ENCODE measurements at regions not wholly inside any gene's neighbourhood (a gene's known extent, or its start where the extent isn't known, plus 50 kb on each side); places are given as distances from the start of the nearest gene placed in this dataset.
A peak's percentile ranks its signal among the peaks of the same experiment; 100 is the strongest.

DNA sequence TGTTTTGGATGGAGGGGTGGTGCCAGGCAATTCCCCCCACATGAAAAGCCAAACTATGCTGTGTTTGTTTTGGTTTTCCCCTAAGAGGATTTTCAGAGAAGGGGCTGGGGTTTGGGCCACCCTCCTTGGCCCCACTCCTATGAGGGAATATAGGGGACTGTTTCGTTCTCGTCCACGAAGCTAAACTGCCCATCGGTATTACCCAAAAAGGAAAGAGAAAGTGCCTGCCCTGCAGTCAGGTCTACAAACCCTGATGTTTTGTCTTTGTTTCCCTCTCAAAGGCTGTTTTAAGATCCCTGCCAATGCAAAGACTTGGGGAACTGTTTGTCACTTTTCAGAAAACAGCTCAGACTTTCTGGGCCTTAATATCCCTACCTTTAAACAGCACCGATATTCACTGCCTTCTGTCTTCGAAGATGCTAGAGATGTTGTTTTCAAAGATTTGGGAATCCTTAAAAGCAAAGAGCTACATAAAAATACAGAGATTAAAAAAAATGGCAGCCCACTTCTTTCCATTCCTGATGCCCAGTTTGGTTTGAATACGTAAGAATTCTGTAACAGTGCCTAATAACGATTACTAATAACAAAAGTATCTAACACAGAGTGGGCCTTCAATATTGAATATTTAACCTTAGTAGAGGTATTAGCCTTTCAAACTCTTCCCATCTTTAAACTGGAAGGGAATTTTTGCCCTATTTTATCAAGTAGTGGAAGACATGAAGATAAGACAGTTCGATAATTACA lies 518.4 kb downstream of the MED13L start:
- DNase-seq: no peak

DNA sequence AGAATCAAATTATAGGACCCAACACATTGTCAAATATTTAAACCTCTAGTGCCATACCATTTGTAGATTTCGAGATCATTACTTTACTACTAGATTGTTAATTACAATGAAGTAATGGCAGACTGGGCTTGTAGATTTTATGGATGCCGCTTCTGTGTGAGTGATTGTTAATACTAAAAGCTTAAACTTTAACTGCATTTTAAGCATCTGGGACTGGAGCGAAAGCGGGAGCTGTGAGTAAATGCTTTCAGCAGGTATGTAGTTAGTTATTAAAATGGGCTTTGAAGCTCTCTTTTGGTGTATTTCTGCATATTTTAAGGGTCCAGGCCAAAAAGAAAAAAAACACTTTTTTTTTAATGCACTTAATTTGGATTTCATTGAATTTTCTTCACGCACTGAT lies 519.3 kb downstream of the MED13L start:
- no peak for DNase-seq

DNA sequence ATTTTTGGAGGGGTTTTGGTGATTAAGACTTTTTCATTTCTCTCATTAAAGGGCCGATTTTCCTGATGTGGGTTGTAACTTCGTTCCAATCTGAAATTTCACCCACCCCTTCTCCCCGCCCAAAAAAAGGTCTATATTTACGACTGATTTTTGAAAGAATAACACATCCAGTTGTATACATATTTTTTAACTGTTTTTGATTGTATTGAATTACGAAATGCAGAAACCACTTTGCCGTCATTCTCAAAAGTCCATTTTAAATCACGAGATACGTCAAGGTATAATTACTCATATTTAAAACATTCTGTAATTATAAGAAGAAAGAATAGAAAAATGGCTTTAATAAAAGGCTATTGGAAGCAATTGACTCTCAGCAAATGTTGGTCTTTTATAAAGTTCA lies 520.7 kb downstream of the MED13L start:
- no peak for DNase-seq

DNA sequence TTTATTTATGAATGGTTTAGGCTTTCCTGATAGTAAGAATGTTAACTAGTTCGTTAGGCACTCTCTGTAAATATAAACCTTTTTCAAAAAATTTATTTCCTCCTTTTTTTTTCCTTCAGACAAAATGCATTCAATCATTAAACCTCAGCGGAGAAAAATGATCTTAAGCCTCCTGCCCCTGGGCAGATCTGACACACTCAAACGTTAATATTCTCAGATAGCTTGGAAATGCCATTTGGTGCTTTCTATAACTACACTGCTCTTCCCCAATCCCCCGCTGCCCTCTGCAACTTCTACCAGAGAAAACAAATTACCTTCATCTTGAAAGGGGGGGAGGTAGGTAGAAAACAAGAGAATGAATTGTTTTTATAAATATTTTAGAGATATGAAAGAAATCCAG lies 521.2 kb downstream of the MED13L start:
- DNase-seq: no peak

DNA sequence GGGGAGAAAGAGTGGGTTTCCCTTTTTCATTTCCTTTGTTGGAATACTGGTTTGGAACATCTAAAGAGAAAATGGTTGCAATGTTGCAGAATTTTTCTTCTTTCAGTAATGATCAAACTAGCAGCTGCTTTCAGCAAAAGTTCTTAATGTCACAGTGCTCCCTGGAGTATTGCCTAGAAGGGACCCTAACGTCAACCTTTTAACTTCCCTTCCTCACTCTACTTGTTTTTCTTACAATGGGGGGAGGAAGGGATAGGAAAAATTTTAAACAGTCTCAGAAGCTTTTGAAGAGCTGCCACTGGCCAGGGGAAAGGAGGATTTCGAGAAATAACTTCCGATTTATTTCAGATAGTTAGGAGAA lies 521.8 kb downstream of the MED13L start:
- DNase-seq: no peak

DNA sequence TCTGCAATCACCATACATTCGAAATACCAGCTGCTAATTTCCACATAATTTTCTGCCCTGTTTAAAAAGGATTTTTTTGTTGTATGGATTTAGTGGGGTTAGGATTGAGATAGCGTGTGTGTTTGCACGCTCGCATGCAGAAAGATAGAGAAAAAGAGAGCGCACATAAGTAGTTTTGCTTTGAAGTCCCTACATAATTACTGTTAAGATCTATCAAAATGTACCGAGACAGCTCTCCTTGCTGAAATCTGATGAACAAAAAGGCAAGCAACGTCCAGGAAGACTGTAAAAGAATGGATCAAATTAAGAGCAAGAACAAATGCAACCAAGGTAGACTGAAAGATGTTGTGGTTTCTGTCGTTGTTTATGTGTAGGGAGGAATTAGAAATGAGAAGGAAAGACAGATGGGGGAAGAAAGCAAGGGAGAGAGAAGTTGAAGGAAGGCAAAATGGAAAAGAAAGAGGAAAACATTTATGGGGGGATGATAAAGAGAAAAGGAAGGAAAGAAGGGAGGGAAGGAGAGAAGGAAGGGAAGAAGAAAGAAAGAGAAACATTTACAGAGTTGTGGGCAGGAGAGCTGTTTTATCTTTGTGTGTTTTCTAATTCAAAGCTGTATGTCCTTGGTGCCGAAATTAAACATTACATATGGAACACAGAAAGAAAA lies 522.3 kb downstream of the MED13L start:
- DNase-seq: no peak

DNA sequence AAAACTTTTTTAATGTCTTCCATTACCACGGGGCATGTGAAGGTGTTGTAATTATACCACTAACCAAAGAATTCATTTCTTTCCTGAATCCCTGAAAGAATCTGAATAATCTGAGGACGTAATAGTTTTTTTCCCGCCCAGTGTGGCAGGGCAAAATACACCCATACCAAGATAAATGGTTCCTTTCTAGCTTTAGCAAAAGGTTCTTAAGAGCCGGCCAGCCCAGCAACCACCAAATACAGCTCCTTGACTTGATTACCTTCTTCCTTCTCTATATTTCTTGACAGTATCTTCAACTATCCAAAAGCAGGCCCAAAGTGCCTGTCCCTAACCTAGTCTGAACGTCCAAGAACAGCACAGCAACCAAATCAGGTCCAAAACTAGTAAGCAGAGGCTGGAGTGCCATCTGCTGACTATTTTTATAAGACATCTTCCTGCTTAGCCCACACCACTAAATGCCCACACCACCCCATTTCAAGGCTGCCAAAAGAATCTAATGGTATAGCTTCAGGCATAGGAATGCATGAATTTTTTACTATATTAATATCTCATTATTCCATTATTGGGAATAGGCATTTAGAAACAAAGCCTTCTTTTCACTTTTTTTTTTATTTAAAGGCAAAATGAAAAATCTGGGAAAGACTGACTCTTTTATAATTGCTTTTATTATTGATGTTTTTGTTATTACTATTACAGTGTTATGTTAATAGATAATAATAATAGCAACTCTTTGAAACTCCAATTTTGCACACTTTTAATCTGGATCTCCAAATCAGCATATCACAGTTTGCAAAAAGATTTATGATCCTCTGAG lies 524.4 kb downstream of the MED13L start:
- peak; percentile 83 for DNase-seq

DNA sequence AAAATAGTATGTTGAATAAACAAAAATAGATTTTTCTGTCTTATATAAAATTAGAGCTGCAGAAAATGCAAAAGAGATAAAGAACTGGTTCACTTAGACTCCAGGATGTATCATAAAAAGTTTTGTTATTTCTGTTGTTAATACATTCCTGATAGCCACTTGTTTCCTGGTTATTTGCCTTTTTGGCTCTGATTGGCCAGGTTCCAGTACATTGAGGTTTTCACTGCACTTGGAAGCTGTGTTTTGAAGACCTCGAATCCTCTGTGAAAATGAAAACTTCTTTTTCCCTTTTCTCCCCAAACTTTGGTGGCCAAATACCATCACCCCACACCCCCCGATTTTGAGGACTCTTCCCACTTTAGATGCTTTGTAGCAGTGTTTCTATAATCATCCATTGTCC lies 525.3 kb downstream of the MED13L start:
- DNase-seq: no peak

DNA sequence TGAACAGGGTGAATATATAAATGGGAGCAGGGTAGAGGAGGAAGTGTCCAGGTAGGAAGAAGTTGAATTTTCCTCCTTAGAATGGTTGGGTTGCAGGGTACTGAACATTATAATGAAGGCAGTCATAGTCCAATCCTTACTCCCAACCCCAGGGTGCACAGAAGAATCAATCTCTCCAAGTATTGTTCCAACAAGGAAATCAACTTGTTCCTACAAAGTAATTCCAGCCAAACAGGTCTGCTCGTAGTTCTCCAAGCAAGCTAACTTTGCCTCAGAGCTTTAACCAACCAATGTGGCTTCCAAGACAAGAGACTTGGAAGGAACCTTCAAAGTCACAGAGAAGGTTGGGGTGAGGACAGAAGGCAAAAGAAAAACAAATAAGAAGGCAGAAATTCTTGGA lies 527.2 kb downstream of the MED13L start:
- no peak for DNase-seq

DNA sequence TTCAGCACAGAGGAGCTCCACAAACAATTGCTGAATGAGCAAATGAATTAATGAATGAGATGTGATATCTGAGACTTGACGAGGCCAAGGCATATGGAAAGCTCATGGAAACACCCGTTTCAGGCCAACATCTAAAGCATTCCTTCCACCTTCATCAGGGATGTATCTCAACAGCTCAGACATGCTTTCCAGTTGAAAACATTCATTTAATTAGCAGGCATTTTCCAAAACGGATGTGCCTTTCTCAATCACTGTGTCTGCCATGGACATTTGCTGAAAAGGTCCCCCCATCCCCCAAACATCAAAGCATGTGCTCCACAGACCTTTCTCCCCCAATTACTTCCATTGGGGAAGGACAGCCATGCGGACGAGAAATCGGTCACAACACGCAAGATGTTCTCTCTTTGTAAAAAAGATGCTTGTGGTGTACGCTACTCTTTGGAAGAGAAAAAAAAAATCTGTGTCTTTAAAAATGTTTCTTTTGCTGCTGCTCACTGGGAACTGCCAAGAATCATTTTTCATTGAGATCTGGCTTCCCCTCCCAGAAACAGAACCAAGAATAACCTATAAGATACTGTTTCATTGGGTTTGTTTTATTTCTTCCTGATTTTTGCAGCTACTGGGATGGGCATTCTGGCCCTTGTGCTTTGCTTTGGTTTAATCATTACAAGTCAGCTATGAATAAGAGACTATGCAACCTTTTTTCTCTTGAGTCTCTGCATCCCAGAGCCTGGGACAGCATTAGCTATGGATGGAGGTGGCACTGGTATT lies 528.2 kb downstream of the MED13L start:
- DNase-seq: no peak

DNA sequence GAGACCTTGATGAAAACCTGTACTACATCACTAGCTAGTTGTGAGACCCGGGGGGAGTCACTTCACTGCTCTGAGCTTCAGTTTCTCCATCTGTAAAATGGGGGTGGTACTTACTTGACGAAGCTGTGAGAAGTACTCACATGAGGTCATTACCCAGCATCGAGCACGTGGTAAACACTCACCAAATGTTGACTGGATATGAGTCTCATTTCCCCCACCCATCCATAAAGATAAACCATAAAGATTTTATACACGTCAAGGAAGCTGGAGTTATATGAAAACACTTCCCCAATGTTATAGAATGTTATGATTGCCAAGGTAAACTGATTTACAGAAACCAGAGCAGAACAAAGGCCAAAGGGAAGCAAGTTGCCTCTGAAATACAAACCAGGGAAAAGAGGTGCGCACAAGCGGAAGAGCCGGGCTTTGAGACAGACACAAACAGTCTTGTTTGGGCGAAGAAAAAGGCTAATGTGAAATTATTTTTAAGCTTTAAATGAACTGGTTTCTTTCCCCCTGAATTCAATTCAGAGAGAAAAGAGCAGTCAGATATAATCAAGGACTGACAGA lies 536.8 kb downstream of the MED13L start:
- no peak for DNase-seq

DNA sequence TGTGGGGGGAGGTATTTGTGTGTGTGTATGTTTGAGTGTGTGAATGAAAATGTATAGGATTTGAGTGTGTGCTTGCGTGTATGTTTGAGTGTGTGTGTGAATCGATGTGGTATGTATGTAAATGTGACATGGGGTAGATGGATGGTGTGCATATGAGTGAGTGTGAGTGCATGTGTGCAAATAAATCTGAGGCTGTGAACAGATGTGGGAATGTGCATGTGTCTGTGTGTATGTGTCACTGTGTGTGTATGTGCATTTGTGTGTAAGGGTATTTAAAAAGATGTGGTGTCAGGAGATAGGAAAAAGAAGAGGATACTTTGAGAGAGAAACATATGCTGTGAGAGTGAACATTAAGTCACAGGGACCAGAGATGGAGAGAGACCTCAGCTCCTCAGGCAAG lies 539.6 kb downstream of the MED13L start:
- no peak for DNase-seq

DNA sequence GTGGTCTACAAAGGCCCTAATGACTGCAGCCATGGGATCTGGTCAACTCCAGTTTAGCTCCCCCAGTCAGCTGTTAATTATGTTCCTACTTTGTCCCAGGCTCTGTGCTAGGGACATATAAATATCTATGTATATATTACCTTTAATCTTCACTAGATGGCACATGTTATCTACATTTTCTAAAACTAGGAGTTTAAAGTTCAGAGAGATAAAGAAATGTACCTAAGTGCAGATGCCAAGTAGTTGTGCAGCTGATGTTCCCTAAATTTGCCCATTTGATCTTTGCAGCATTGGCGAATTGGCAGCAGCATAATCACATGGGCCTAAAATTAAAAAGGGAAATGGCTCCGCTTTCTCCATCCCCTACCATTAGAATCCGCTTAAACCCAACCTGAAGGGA lies 541.1 kb downstream of the MED13L start:
- DNase-seq: no peak

DNA sequence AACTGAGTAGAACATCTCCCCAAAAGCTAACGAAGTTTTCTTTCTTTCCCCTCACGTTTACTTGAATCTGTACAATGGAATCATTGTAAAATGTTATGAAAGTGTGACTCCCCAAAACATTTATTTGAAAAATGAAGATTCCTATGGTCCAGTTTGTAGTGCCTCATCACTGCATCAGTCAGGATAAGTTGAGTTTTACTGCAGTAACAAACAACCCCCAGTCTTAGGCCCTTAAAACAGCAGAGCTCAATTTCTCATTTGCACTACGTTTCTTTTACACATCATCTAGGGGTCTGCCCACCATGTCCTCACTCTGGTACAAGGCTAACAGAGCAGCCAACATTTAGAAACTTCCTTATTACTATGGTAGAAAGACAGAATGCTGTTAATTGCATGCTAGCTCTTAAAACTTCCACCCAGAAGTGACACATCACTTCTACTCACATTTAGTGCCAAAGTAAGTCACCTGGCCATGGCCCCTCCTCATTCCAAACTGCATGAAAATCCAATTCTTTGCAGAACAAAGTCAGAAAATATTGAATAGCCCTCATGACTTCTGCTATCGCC lies 546.4 kb downstream of the MED13L start:
- no peak for DNase-seq

DNA sequence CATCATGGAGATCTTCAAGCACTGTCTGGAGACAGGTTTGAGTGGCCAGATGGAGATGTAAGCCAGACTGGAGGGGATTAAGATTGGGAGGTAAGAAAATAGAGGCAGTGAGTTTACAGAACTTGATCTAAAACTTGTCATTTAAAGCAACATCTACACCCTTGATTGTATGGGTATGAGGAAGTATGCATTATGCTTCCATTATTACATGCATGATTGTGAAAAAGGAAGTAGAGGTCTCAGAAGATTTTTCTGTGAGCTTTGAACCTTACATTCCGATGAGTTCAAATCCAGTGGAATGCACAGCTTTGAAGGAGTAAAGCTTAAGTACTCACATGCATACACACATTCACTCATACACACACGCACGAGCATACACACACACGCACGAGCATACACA lies 550.8 kb downstream of the MED13L start:
- DNase-seq: no peak

DNA sequence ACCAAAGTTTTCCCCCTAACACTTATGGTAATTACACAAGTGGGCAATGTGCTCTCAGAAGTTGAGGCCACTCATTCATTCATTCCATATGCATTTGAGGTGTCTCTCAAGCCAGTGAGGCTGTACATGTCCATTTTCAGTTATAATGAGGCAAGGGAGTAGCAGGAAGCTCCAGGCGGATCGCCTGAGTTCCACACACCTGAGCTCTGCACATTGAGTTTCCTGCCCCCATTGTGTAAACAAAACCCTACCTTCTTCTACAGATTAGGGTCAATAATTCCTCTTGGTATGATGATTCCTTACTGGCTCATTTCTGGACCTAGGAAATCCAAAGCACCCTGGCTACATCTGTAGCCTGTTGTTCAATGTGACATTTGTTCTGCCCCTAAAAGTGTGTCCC lies 555.3 kb downstream of the MED13L start:
- no peak for DNase-seq

DNA sequence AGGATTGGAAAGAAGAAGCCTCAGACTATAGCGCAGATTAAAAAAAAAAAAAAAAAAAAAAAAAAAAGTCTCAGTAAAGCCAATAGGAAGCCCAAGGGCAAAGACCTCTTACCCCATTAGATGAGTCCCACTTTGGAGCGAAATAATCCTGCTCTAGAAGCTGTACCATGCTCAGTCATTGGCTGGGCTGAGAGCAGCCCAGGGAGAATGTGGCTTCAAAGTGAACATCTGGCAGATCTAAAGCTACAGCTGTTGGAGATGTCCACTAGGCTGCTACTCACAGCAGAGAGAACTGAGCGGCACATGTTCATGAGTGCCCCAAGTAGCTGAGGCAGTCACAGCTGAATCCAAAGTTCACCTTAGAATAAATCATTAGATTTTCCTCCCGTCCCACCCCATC lies 560.9 kb downstream of the MED13L start:
- DNase-seq: no peak

DNA sequence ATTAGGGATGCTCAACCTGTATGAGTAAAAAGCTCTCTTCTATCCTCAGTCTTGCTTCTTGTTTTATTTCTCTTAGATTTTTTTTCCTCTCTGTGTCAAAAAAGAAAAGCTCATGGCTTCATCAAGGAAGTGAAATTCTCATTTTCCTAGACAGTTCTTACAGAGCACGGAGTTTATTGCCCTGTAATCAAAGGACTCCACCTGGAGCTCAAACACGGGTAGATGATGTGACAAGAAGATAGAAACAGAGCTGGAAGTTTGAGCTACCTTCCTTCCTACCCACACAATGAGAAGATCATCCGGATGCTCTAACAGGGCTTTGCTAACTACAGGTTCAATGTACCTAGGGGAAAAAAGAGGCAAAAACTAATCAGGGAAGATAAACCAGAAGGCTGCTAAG lies 564.8 kb downstream of the MED13L start:
- no peak for DNase-seq

DNA sequence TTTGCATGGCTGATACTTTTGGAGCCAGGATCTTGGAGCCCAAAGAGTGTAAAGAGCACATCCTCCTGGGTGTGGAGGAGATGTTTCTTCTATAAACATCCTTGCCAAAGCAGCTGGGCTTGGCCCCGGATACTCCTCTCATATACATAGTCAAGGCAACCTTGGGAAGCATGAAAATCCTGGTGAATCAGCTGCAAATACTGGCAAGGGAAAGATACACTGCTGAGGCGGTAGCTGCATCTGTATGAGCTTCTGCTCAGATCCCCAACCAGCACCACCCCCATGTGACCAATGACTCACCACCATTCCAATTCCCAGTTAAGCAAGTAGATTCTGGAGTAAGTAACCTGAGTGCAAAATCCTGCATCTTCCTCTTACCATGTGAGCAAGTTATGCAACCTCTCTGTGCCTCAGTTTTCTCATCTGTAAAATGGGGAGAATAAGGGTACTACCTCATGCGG lies 567.4 kb downstream of the MED13L start:
- peak; percentile 85 for DNase-seq

DNA sequence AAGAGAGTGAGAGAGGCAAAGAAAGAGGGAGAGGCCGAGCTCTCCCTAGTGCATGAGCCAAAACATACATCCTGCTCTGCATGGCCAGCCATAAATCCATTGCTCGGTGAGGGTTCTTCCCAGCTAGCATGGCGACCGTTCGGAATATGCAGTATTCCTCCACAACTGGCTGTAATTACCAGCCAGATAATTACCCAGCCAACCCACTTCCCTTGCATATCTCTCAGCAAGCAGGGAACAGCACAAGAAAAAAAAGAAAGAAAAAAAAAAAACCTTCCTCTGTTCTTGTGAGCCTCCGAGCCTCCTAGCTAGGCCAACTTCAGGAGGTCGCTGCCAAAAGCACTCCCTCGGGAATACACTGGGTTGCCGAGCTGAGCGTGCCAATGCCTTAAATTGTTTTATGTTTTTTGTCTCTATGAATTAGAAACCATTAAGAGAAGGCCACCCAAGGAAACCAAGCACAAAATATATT lies 567.9 kb downstream of the MED13L start:
- DNase-seq: no peak

DNA sequence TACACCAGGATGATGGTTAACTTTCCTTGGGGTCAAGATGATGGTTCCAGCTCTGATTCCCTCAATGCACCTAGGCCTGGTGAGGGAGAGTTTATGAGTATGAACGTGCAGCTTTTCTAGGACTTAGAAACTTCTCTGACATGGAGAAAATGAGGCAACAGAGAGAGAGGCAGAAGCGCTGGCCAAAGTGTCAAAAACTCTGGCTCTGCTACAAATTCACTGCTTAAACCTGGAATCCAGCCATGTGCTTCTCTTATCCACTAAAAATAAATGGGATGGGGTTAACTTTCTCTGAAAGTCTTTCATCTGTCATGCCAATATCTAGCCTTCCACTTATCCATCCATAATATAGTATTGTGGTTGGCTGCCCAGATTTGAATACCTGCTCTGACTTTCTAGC lies 568.7 kb downstream of the MED13L start:
- no peak for DNase-seq

DNA sequence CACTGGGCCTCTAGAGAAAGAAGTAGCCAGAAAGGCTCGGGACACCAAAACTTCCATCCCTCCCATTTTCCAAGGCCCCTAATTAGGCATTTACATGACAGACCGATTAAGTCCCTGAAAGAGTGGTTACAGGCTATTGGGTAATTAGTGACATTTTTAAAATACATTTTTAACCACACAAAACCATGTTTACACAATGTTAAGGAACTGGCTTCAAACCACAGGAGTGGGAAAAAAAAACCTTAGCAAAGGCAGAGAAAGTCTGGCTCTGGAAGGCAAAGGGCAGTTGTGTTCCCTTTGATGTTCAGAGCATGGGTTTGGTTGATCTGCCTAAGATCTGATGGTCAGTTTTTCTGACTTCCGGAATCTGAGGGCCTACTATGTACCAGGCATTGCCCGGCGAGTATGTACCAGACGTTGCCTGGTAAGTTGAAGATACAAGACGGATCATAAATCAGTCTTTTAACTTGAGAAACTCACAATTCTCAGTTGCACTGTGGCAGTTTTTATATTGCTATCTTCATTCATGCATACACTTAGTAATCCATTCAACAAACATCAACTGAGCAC lies 576.5 kb downstream of the MED13L start:
- no peak for DNase-seq
